BLaER1 treated with 17β-estradiol and CSF1 and Interleukin-3, amounts not matched to agents 10 nM and 100 nM (cell line): ENCODE measurements at regions not wholly inside any gene's neighbourhood (a gene's known extent, or its start where the extent isn't known, plus 50 kb on each side); places are given as distances from the start of the nearest gene placed in this dataset.

ENCODE experiments used
- H3K27ac ChIP-seq, 11 experiments: shearing (Covaris generic); formaldehyde crosslinking; 2 replicates each; pipeline ENCODE4 v1.8.1; 2022
- H3K27me3 ChIP-seq, 11 experiments: shearing (Covaris generic); formaldehyde crosslinking; 2 replicates each; pipeline ENCODE4 v1.8.1; 2022
- H3K36me3 ChIP-seq, 11 experiments: shearing (Covaris generic); formaldehyde crosslinking; 2 replicates each; pipeline ENCODE4 v1.8.1; 2022
- H3K4me1 ChIP-seq, 10 experiments: shearing (Covaris generic); formaldehyde crosslinking; 2 replicates each; pipeline ENCODE4 v1.8.1; 2022
- H3K4me2 ChIP-seq, 11 experiments: shearing (Covaris generic); formaldehyde crosslinking; 2 replicates each; pipeline ENCODE4 v1.8.1; 2022
- H3K4me3 ChIP-seq, 10 experiments: shearing (Covaris generic); formaldehyde crosslinking; 2 replicates each; pipeline ENCODE4 v1.8.1; 2022
- H3K9ac ChIP-seq, 11 experiments: shearing (Covaris generic); formaldehyde crosslinking; 2 replicates each; pipeline ENCODE4 v1.8.1; 2022
- H3K9me3 ChIP-seq, 11 experiments: shearing (Covaris generic); formaldehyde crosslinking; replicated peaks in 1 of 11; 2 replicates each; pipeline ENCODE4 v1.8.1; 2022
- H4K20me1 ChIP-seq, 11 experiments: shearing (Covaris generic); formaldehyde crosslinking; 2 replicates each; pipeline ENCODE4 v1.8.1; 2022
- Cebpa-rat ChIP-seq, 11 experiments: shearing (Covaris generic); IDR thresholded peaks; 2 replicates each; pipeline ENCODE4 v1.8.1; 2022

DNA sequence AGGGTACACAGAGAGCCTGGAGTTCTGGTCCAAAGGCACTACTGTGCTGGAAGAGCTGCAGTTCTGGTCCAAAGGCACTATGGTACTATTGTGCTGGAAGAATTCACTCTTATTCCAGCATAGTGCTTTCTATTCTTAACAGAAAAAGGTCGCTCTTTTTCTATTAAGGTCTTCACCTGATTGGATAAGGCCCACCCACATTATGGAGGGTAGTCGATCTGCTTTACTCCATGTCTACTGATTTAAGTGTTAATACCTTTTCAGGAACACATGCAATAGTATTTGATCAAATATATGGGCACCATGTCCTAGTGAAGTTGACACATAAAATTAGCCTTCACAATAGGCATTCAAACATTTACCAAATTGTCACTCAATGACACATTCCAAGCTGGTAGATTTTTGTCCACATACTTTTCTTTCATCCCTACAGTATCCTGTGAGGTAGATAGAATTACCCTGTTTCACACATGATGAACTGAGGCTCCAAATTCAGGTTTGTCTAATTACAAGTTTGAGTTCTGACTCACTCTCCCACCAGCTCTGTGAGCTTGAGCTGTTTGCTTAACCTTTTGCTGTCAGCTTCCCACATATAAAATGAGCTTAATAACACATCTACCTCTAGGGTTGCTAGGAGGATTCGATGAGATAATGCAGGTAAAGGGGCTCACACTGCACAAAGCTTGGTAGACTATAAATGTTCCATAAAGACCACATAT lies 129.9 kb downstream of the AIPL1 start:
- no peak for TF ChIP-seq Cebpa-rat (IDR thresholded peaks at IDR 0.05)
- Histone ChIP-seq H3K9ac (no peak overlapping the region), H3K36me3 (no peaks in the 10 kb centered on the region), H3K4me2 (no peak overlapping the region), H4K20me1 (peaks cover 0 to 7% (median 0%) of the 10 kb centered on the region in 11 experiments; a peak in 3 of 22 replicates), H3K27me3 (peaks cover 0 to 7% (median 0%) of the 10 kb centered on the region in 11 experiments; a peak in 3 of 22 replicates), H3K27ac (no peak overlapping the region), H3K4me3 (no peak overlapping the region), H3K4me1 (no peaks in the 10 kb centered on the region), H3K9me3 (no peaks in the 10 kb centered on the region)

GRCh38 chr17:6303664-6304063 lies 131.3 kb downstream of the AIPL1 start:
- no peak overlapping the region for H3K4me2 ChIP-seq
- no peaks in the 10 kb centered on the region for H3K36me3 ChIP-seq
- H3K4me3 ChIP-seq = no peak overlapping the region
- no peaks in the 10 kb centered on the region for H3K4me1 ChIP-seq
- no peak overlapping the region for H3K27ac ChIP-seq
- H3K9ac ChIP-seq = no peak overlapping the region
- H3K9me3 ChIP-seq = no peaks in the 10 kb centered on the region
- peaks cover 0 to 7% (median 0%) of the 10 kb centered on the region in 11 experiments; a peak in 3 of 22 replicates for H3K27me3 ChIP-seq
- TF ChIP-seq Cebpa-rat (IDR thresholded peaks at IDR 0.05) = no peak
- H4K20me1 ChIP-seq = peaks cover 0 to 8% (median 0%) of the 10 kb centered on the region in 11 experiments; a peak in 5 of 22 replicates

- Histone ChIP-seq H3K27ac (no peak overlapping the region), H4K20me1 (peaks cover 0 to 8% (median 0%) of the 10 kb centered on the region in 11 experiments; a peak in 5 of 22 replicates), H3K9ac (no peak overlapping the region), H3K4me2 (no peak overlapping the region), H3K4me3 (no peak overlapping the region), H3K4me1 (no peaks in the 10 kb centered on the region), H3K27me3 (peaks cover 0 to 7% (median 0%) of the 10 kb centered on the region in 11 experiments; a peak in 3 of 22 replicates), H3K36me3 (no peaks in the 10 kb centered on the region), H3K9me3 (no peaks in the 10 kb centered on the region)
- no peak for TF ChIP-seq Cebpa-rat (IDR thresholded peaks at IDR 0.05)
Measured at GRCh38 chr17:6299275-6299674, 135.6 kb downstream of the AIPL1 start.

- Histone ChIP-seq H3K9me3 (no peaks in the 10 kb centered on the region), H3K27ac (no peak overlapping the region), H3K4me2 (no peak overlapping the region), H3K36me3 (no peaks in the 10 kb centered on the region), H3K9ac (no peak overlapping the region), H3K4me3 (no peak overlapping the region), H3K27me3 (peaks cover 0 to 7% (median 0%) of the 10 kb centered on the region in 11 experiments; a peak in 3 of 22 replicates), H3K4me1 (no peaks in the 10 kb centered on the region), H4K20me1 (peaks cover 0 to 8% (median 0%) of the 10 kb centered on the region in 11 experiments; a peak in 5 of 22 replicates)
- no peak for TF ChIP-seq Cebpa-rat (IDR thresholded peaks at IDR 0.05)
Measured at GRCh38 chr17:6297960-6298359, 137.0 kb downstream of the AIPL1 start.

DNA sequence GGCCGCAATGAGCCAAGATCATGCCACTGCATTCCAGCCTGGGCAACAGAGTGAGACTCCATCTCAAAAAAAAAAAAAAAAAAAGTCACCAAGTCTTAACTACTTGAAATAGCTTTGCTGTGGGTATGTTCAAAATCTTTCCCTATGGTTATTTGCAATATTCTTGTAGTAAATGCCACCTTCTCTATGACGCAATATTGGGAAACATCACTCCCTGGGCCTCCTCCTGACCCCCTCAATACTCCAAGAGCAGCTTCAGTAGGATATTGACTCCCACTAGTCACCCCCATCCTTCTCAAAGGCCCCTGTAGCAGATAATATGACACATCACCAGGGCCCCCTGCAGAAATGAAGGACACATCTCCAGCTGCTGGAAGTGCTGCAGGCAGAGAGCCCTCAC lies 137.8 kb downstream of the AIPL1 start:
- Histone ChIP-seq H3K27ac (no peak overlapping the region), H4K20me1 (peaks cover 0 to 8% (median 0%) of the 10 kb centered on the region in 11 experiments; a peak in 2 of 22 replicates), H3K9me3 (no peaks in the 10 kb centered on the region), H3K36me3 (no peaks in the 10 kb centered on the region), H3K9ac (no peak overlapping the region), H3K4me1 (no peaks in the 10 kb centered on the region), H3K4me2 (no peak overlapping the region), H3K27me3 (peaks cover 0 to 7% (median 0%) of the 10 kb centered on the region in 11 experiments; a peak in 3 of 22 replicates), H3K4me3 (no peak overlapping the region)
- peak in 2 of 11 experiments; percentile 41 to 61; a peak in 2 of 22 replicates for TF ChIP-seq Cebpa-rat (IDR thresholded peaks at IDR 0.05)

DNA sequence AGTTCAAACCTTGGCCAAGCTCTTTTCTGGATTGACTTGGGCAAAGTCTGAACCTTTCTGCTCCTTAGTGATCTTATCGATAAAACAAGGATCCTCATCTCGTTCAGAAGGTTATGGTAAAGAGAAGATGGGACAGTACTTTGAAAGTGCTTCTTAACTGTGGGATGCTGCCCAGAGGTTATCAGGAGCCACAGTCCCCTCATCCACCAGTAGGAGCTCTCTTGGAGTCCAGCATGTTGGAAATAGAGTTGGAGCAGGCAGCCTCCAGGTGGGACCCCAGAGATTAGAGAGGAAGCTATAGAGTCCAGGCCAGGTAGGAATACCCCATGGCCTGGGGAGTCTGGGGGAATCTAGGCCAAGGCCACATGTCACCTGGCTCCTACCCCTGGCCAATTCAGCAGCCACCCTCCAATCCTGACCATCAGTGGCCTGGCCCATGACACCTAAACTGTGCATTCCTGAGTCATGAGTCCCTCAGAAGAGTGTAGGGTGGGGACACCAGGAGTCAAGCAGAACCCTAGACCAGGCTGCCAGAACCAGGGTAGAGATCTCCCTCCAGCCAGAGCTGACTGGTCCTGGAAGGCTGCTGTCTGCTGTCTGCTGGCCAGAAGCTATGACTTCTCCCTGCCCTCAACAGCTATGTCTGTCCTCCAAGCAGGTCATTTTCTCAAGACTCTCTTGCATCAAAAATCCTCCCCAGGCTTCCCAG lies 144.3 kb downstream of the AIPL1 start:
- Histone ChIP-seq H3K4me3 (no peak overlapping the region), H3K9me3 (no peaks in the 10 kb centered on the region), H3K27me3 (no peaks in the 10 kb centered on the region), H3K9ac (no peak overlapping the region), H3K36me3 (no peaks in the 10 kb centered on the region), H3K27ac (no peak overlapping the region), H3K4me2 (no peak overlapping the region), H4K20me1 (0 out of 22 replicates have a peak, but pooled peaks cover 0 to 4% (median 0%) of the 10 kb centered on the region in 11 experiments), H3K4me1 (peaks cover 0 to 6% (median 0%) of the 10 kb centered on the region in 10 experiments; a peak in 2 of 20 replicates)
- no peak for TF ChIP-seq Cebpa-rat (IDR thresholded peaks at IDR 0.05)

- Histone ChIP-seq H3K27me3 (no peaks in the 10 kb centered on the region), H3K4me1 (peaks cover 0 to 6% (median 0%) of the 10 kb centered on the region in 10 experiments; a peak in 2 of 20 replicates), H3K36me3 (no peaks in the 10 kb centered on the region), H3K9me3 (no peaks in the 10 kb centered on the region), H3K27ac (no peak overlapping the region), H3K4me2 (no peak overlapping the region), H3K9ac (no peak overlapping the region), H3K4me3 (no peak overlapping the region), H4K20me1 (peaks cover 0 to 6% (median 0%) of the 10 kb centered on the region in 11 experiments; a peak in 2 of 22 replicates)
- TF ChIP-seq Cebpa-rat (IDR thresholded peaks at IDR 0.05) = no peak
Measured at GRCh38 chr17:6286233-6286632, 148.7 kb downstream of the AIPL1 start.

GRCh38 chr17:6285486-6285885 lies 149.4 kb downstream of the AIPL1 start:
- Histone ChIP-seq H3K9ac (no peak overlapping the region), H4K20me1 (peaks cover 0 to 6% (median 0%) of the 10 kb centered on the region in 11 experiments; a peak in 2 of 22 replicates), H3K4me2 (no peak overlapping the region), H3K4me1 (peaks cover 0 to 6% (median 0%) of the 10 kb centered on the region in 10 experiments; a peak in 2 of 20 replicates), H3K27me3 (no peaks in the 10 kb centered on the region), H3K36me3 (no peaks in the 10 kb centered on the region), H3K9me3 (no peaks in the 10 kb centered on the region), H3K4me3 (no peak overlapping the region), H3K27ac (no peak overlapping the region)
- TF ChIP-seq Cebpa-rat (IDR thresholded peaks at IDR 0.05) = no peak

DNA sequence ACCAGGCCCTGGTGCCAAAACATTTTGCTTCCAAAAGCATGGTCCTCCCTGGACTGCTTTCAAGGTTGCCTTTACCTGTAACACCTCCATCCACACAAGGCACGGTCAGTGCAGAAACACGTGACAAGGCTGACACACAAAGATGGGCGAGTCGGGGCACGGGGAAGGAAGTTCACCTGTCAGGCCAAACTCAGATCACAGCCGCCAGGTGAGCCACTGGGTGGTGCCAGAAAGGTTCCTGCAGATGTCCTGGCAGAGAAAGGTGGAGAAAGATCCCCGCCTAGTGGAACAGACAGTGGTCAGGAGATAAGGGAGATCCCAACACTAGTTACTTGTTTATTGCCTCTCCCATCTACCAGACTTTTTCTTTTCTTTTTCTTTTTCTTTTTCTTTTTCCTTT lies 155.3 kb downstream of the AIPL1 start:
- Histone ChIP-seq H4K20me1 (peaks cover 0 to 6% (median 0%) of the 10 kb centered on the region in 11 experiments; a peak in 3 of 22 replicates), H3K4me3 (no peak overlapping the region)

More for the DNA sequence above, 155.3 kb downstream of the AIPL1 start:
- no peak overlapping the region for H3K9ac ChIP-seq
- no peaks in the 10 kb centered on the region for H3K27me3 ChIP-seq
- no peak overlapping the region for H3K27ac ChIP-seq
- TF ChIP-seq Cebpa-rat (IDR thresholded peaks at IDR 0.05) = no peak
- no peaks in the 10 kb centered on the region for H3K36me3 ChIP-seq
- no peaks in the 10 kb centered on the region for H3K4me1 ChIP-seq
- H3K4me2 ChIP-seq = no peak overlapping the region
- no peaks in the 10 kb centered on the region for H3K9me3 ChIP-seq
